ENCODE measurements at regions not wholly inside any gene's neighbourhood (a gene's known extent, or its start where the extent isn't known, plus 50 kb on each side); places are given as distances from the start of the nearest gene placed in this dataset.

GRCh38 chr22:27654546-27655445, 146.8 kb downstream of the MN1 start:
- no peak overlapping the region for H3K27ac ChIP-seq
- no peak overlapping the region for H3K4me3 ChIP-seq
- no peaks in the 10 kb centered on the region for H3K36me3 ChIP-seq
- intact Hi-C loops (cut with DNase I; ENCODE audit: low total_unique reads): no loop called here
- no peak for DNase-seq
- TF ChIP-seq CTCF (IDR thresholded peaks at IDR 0.05): no peak
- peaks cover 0 to 20% (median 14%) of the 10 kb centered on the region in 4 donors for H3K4me1 ChIP-seq
- H3K27me3 ChIP-seq: no peaks in the 10 kb centered on the region
- H3K9me3 ChIP-seq: peaks cover 0 to 7% (median 0%) of the 10 kb centered on the region in 3 donors

GRCh38 chr22:27655582-27656185, 145.9 kb downstream of the MN1 start:
- Histone ChIP-seq H3K4me1 (peaks cover 0 to 17% (median 14%) of the 10 kb centered on the region in 4 donors), H3K4me3 (no peak overlapping the region), H3K9me3 (peaks cover 0 to 7% (median 0%) of the 10 kb centered on the region in 3 donors), H3K27me3 (no peaks in the 10 kb centered on the region), H3K36me3 (no peaks in the 10 kb centered on the region), H3K27ac (no peak overlapping the region)
- no peak for TF ChIP-seq CTCF (IDR thresholded peaks at IDR 0.05)
- intact Hi-C loops (cut with DNase I; ENCODE audit: low total_unique reads): no loop called here
- DNase-seq: no peak

GRCh38 chr22:27656970-27657369, 144.6 kb downstream of the MN1 start:
- DNase-seq: no peak
- H3K9me3 ChIP-seq: peaks cover 0 to 7% (median 0%) of the 10 kb centered on the region in 3 donors
- no peaks in the 10 kb centered on the region for H3K36me3 ChIP-seq
- no peak overlapping the region for H3K4me3 ChIP-seq
- H3K27me3 ChIP-seq: no peaks in the 10 kb centered on the region
- no peak for TF ChIP-seq CTCF (IDR thresholded peaks at IDR 0.05)
- H3K4me1 ChIP-seq: peaks cover 0 to 4% (median 2%) of the 10 kb centered on the region in 4 donors
- intact Hi-C loops (cut with DNase I; ENCODE audit: low total_unique reads): no loop called here
- no peak overlapping the region for H3K27ac ChIP-seq

GRCh38 chr22:27660306-27660705, 141.2 kb downstream of the MN1 start:
- Histone ChIP-seq H3K4me1 (peaks cover 0 to 14% (median 8%) of the 10 kb centered on the region in 4 donors), H3K36me3 (no peaks in the 10 kb centered on the region), H3K9me3 (peaks cover 0 to 7% (median 0%) of the 10 kb centered on the region in 3 donors), H3K27me3 (no peaks in the 10 kb centered on the region), H3K4me3 (no peak overlapping the region), H3K27ac (no peak overlapping the region)
- no peak for TF ChIP-seq CTCF (IDR thresholded peaks at IDR 0.05)
- no peak for DNase-seq
- intact Hi-C loops (cut with DNase I; ENCODE audit: low total_unique reads): no loop called here

- intact Hi-C loops (cut with DNase I; ENCODE audit: low total_unique reads): no loop called here
- peaks cover 0 to 25% (median 16%) of the 10 kb centered on the region in 4 donors for H3K4me1 ChIP-seq
- no peak for TF ChIP-seq CTCF (IDR thresholded peaks at IDR 0.05)
- no peaks in the 10 kb centered on the region for H3K36me3 ChIP-seq
- peak overlapping the region; percentile 20 to 47 for H3K27ac ChIP-seq
- peak; percentile 44 to 88 for DNase-seq
- H3K9me3 ChIP-seq: no peaks in the 10 kb centered on the region
- H3K4me3 ChIP-seq: no peak overlapping the region
- H3K27me3 ChIP-seq: no peaks in the 10 kb centered on the region
Observed at GRCh38 chr22:27662359-27663301, 138.9 kb downstream of the MN1 start.

Measured in tibial artery (tissue), 4 donors.